H9 (cell line): ENCODE measurements at regions not wholly inside any gene's neighbourhood (a gene's known extent, or its start where the extent isn't known, plus 50 kb on each side); places are given as distances from the start of the nearest gene placed in this dataset.

ENCODE experiments used
- DNase-seq: peaks from one replicate; pipeline ENCODE4 v3.0.0-alpha.2; 2017
- H2AFZ ChIP-seq: one replicate; pipeline ENCODE4 v1.6.1; 2013; ENCODE audit warnings: mild to moderate bottlenecking, low read length, control low read depth, moderate library complexity
- H2AK5ac ChIP-seq: 2 replicates; pipeline ENCODE4 v1.6.1; 2013; ENCODE audit warnings: low read length, control low read depth, mixed read lengths; ENCODE audit not compliant: insufficient read length
- H2BK120ac ChIP-seq: one replicate; pipeline ENCODE4 v1.6.1; 2013; ENCODE audit warnings: low read depth, mild to moderate bottlenecking, low read length, control low read depth, inconsistent platforms; ENCODE audit not compliant: poor library complexity, severe bottlenecking
- H2BK12ac ChIP-seq: 2 replicates; pipeline ENCODE4 v1.6.1; 2013; ENCODE audit warnings: low read length, control low read depth, mixed read lengths, low read depth; ENCODE audit not compliant: insufficient read length
- H2BK15ac ChIP-seq: 2 replicates; pipeline ENCODE4 v1.6.1; 2013; ENCODE audit warnings: low read depth, low read length, control low read depth
- H2BK20ac ChIP-seq: one replicate; pipeline ENCODE4 v1.6.1; 2013; ENCODE audit warnings: low read depth, mild to moderate bottlenecking, low read length, control low read depth, inconsistent platforms; ENCODE audit not compliant: poor library complexity, severe bottlenecking
- H2BK5ac ChIP-seq: 2 replicates; pipeline ENCODE4 v1.6.1; 2013; ENCODE audit warnings: low read length, control low read depth, mixed read lengths; ENCODE audit not compliant: insufficient read length
- H3K14ac ChIP-seq: 2 replicates; pipeline ENCODE4 v1.6.1; 2013; ENCODE audit warnings: low read length, control low read depth; ENCODE audit not compliant: insufficient read depth
- H3K18ac ChIP-seq: 2 replicates; pipeline ENCODE4 v1.6.1; 2013; ENCODE audit warnings: low read depth, mild to moderate bottlenecking, mixed read lengths, low read length, control low read depth; ENCODE audit not compliant: insufficient read length
- H3K23ac ChIP-seq: 2 replicates; pipeline ENCODE4 v1.6.1; 2013; ENCODE audit warnings: low read length, control low read depth, mixed read lengths, low read depth; ENCODE audit not compliant: insufficient read length
- H3K23me2 ChIP-seq: 2 replicates; pipeline ENCODE4 v1.6.1; 2013; ENCODE audit warnings: low read depth, mild to moderate bottlenecking, mixed read lengths, low read length, control low read depth; ENCODE audit not compliant: insufficient read length, poor library complexity, severe bottlenecking
- H3K27ac ChIP-seq: 2 replicates; pipeline ENCODE4 v1.5.1; 2013; ENCODE audit warnings: low read length, control low read depth, mixed read lengths, low read depth; ENCODE audit not compliant: insufficient read length
- H3K27me3 ChIP-seq: 2 replicates; pipeline ENCODE4 v1.6.1; 2013; ENCODE audit warnings: low read length, control low read depth, inconsistent platforms; ENCODE audit not compliant: insufficient read depth
- H3K4ac ChIP-seq: 2 replicates; pipeline ENCODE4 v1.6.1; 2013; ENCODE audit warnings: low read depth, mild to moderate bottlenecking, control low read depth, inconsistent platforms, low read length, moderate library complexity
- H3K4me1 ChIP-seq: 2 replicates; pipeline ENCODE4 v1.6.1; 2013; ENCODE audit warnings: low read length, control low read depth, inconsistent platforms; ENCODE audit not compliant: insufficient read depth
- H3K4me2 ChIP-seq: 2 replicates; pipeline ENCODE4 v1.6.1; 2013; ENCODE audit warnings: low read length, control low read depth, mixed read lengths; ENCODE audit not compliant: insufficient read length, insufficient read depth
- H3K56ac ChIP-seq: 2 replicates; pipeline ENCODE4 v1.6.1; 2013; ENCODE audit warnings: low read depth, mild to moderate bottlenecking, mixed read lengths, low read length, control low read depth; ENCODE audit not compliant: insufficient read length
- H3K79me1 ChIP-seq: 2 replicates; pipeline ENCODE4 v1.6.1; 2013; ENCODE audit warnings: low read depth, mild to moderate bottlenecking, moderate library complexity, low read length, control low read depth, inconsistent platforms; ENCODE audit not compliant: insufficient read depth, poor library complexity, severe bottlenecking
- H3K79me2 ChIP-seq: 2 replicates; pipeline ENCODE4 v1.6.1; 2013; ENCODE audit warnings: low read length, control low read depth, inconsistent platforms; ENCODE audit not compliant: insufficient read depth
- H3K9ac ChIP-seq: 2 replicates; pipeline ENCODE4 v1.6.1; 2013; ENCODE audit warnings: low read length, control low read depth, mixed read lengths; ENCODE audit not compliant: insufficient read length; ENCODE audit errors: extremely low read depth
- H3K9me3 ChIP-seq: one replicate; pipeline ENCODE4 v1.6.1; 2013; ENCODE audit warnings: low read depth, low read length, inconsistent platforms; ENCODE audit not compliant: control insufficient read depth
- H3T11ph ChIP-seq: one replicate; pipeline ENCODE4 v1.6.1; 2013; ENCODE audit warnings: mild to moderate bottlenecking, low read length, control low read depth, inconsistent platforms
- H4K20me1 ChIP-seq: one replicate; pipeline ENCODE4 v1.6.1; 2013; ENCODE audit not compliant: control insufficient read depth, insufficient read length, insufficient read depth
- H4K5ac ChIP-seq: 2 replicates; pipeline ENCODE4 v1.6.1; 2013; ENCODE audit warnings: low read depth, mild to moderate bottlenecking, mixed read lengths, low read length, control low read depth; ENCODE audit not compliant: insufficient read length
- H4K8ac ChIP-seq: replicated peaks from 2 replicates; pipeline ENCODE4 v1.6.1; 2013; ENCODE audit warnings: low read length, control low read depth, mixed read lengths, low read depth; ENCODE audit not compliant: insufficient read length
- H4K91ac ChIP-seq: 2 replicates; pipeline ENCODE4 v1.6.1; 2013; ENCODE audit warnings: low read depth, mild to moderate bottlenecking, moderate library complexity, mixed read lengths, low read length, control low read depth; ENCODE audit not compliant: insufficient read length
- H3K27ac Mint-ChIP-seq, 3 experiments: 2 replicates in 2 of 3; 3 replicates in 1 of 3; pipeline ENCODE4 v1.8.0; 2020 to 2021; ENCODE audit warnings: mixed read lengths in 3 of 3, mild to moderate bottlenecking in 1 of 3, moderate library complexity in 1 of 3
- H3K27me3 Mint-ChIP-seq: 2 replicates; pipeline ENCODE4 v1.8.0; 2021; ENCODE audit warnings: low read depth, mild to moderate bottlenecking, moderate library complexity, mixed read lengths
- H3K36me3 Mint-ChIP-seq, 3 experiments: 2 replicates in 2 of 3; 3 replicates in 1 of 3; pipeline ENCODE4 v1.8.0; 2020 to 2021; ENCODE audit warnings: low read depth in 3 of 3, mixed read lengths in 3 of 3; ENCODE audit not compliant: insufficient read depth in 1 of 3
- H3K4me1 Mint-ChIP-seq, 2 experiments: 2 replicates each; pipeline ENCODE4 v1.8.0; 2020; ENCODE audit warnings: mixed read lengths in 2 of 2
- H3K4me3 Mint-ChIP-seq, 2 experiments: 2 replicates in 1 of 2; 3 replicates in 1 of 2; pipeline ENCODE4 v1.8.0; 2020 to 2021; ENCODE audit warnings: mild to moderate bottlenecking in 2 of 2, mixed read lengths in 2 of 2, moderate library complexity in 1 of 2
- H3K9me3 Mint-ChIP-seq, 2 experiments: 2 replicates in 1 of 2; 3 replicates in 1 of 2; pipeline ENCODE4 v1.8.0; 2020; ENCODE audit warnings: mild to moderate bottlenecking in 2 of 2, mixed read lengths in 2 of 2, moderate library complexity in 1 of 2
- WGBS: extraction: QIAGEN DNeasy Blood & Tissue Kit; methylation state at CpG from one replicate; pipeline ENCODE4 v1.1.7; 2013; ENCODE audit warnings: missing lambda C conversion rate, low lambda C conversion rate, mixed read lengths; ENCODE audit not compliant: insufficient read length; ENCODE audit errors: extremely low coverage; 5-methylcytosine and 5-hydroxymethylcytosine counted together
- TF ChIP-seq, protein P1 (sequence below): fragments of 200-600 bp; sonication (generic); conservative IDR thresholded peaks from 3 replicates; pipeline ENCODE4 v1.8.0; 2021; ENCODE audit warnings: antibody characterized with exemption, mild to moderate bottlenecking

- no peak overlapping the region for H3K4ac ChIP-seq
- Mint-ChIP-seq H3K4me1 (peaks cover 4 to 11% of the 10 kb centered on the region in 2 experiments), H3K27ac (no peak overlapping the region), H3K36me3 (no peaks in the 10 kb centered on the region), H3K4me3 (no peak overlapping the region), H3K27me3 (no peaks in the 10 kb centered on the region), H3K9me3 (no peaks in the 10 kb centered on the region)
- H3K9ac ChIP-seq = no peak overlapping the region
- H2BK15ac ChIP-seq = no peak overlapping the region
- H4K8ac ChIP-seq = no peak overlapping the region
- H2AK5ac ChIP-seq = no peak overlapping the region
- no peak overlapping the region for H2BK20ac ChIP-seq
- no peak overlapping the region for H2AFZ ChIP-seq
- H3K4me1 ChIP-seq = no peaks in the 10 kb centered on the region
- no peaks in the 10 kb centered on the region for H4K20me1 ChIP-seq
- no peaks in the 10 kb centered on the region for H3K27me3 ChIP-seq
- no peak overlapping the region for H3K56ac ChIP-seq
- DNase-seq = no peak
- no peaks in the 10 kb centered on the region for H3K79me1 ChIP-seq
- whole genome bisulfite sequencing = no CpG with 5 or more reads among the region's 1 CpG
- no peak overlapping the region for H3T11ph ChIP-seq
- H3K79me2 ChIP-seq = no peaks in the 10 kb centered on the region
- H4K5ac ChIP-seq = no peak overlapping the region
- H2BK12ac ChIP-seq = no peak overlapping the region
- no peak overlapping the region for H4K91ac ChIP-seq
- H3K14ac ChIP-seq = no peak overlapping the region
- H3K4me2 ChIP-seq = no peak overlapping the region
- TF ChIP-seq, protein P1, sequence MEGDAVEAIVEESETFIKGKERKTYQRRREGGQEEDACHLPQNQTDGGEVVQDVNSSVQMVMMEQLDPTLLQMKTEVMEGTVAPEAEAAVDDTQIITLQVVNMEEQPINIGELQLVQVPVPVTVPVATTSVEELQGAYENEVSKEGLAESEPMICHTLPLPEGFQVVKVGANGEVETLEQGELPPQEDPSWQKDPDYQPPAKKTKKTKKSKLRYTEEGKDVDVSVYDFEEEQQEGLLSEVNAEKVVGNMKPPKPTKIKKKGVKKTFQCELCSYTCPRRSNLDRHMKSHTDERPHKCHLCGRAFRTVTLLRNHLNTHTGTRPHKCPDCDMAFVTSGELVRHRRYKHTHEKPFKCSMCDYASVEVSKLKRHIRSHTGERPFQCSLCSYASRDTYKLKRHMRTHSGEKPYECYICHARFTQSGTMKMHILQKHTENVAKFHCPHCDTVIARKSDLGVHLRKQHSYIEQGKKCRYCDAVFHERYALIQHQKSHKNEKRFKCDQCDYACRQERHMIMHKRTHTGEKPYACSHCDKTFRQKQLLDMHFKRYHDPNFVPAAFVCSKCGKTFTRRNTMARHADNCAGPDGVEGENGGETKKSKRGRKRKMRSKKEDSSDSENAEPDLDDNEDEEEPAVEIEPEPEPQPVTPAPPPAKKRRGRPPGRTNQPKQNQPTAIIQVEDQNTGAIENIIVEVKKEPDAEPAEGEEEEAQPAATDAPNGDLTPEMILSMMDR = no peak
- H3K23me2 ChIP-seq = no peaks in the 10 kb centered on the region
- no peak overlapping the region for H2BK5ac ChIP-seq
- H3K23ac ChIP-seq = no peak overlapping the region
- H3K18ac ChIP-seq = no peak overlapping the region
- no peaks in the 10 kb centered on the region for H3K9me3 ChIP-seq
- H2BK120ac ChIP-seq = no peak overlapping the region
- H3K27ac ChIP-seq = no peak overlapping the region
These were observed 310.2 kb downstream of the FAT4 start for GRCh38 chr4:125624951-125625350.
